ENCODE measurements at regions not wholly inside any gene's neighbourhood (a gene's known extent, or its start where the extent isn't known, plus 50 kb on each side); places are given as distances from the start of the nearest gene placed in this dataset.
A peak's percentile ranks its signal among the peaks of the same experiment; 100 is the strongest.

DNA sequence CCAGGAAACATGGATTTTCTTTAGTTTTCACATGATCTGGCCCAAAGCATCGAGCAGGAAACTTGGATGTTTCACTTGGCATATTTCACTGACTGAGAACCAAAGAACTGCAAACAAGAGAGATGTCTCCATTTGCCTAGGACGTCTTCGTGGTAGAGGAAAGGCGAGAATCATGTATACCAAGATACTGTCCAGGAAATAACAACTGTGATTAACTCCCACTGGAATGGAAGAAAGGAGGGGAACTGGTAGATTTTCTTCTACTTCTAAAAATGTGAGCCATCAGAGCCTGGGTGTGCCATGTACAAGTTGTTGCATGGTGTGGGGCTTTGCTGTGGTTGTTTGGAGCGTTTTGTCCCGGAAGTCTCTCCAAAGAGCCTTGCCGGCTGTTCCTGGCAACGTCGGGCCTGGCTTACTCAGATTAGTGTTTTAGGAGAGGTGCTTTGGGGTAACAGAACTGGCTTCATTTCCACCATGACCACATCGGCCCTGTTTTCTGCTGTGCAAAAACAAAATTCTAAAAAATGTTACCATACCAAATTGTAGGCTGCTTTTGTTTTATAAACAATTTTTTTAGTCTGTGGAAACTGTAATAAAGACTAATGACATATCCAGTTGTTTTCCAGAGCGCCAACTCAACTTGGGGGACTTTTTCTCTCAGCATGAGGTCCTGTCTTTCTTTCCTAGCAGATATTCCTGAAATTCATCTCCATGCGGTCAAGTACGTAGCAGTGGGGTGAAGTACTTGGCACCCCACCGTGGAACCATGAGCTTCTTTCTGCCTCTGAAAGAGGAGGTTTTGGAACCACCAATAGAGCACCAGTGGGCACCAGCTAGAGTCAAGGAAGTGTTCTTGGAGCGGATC, 118.3 kb downstream of the TM2D1 start:
- Histone ChIP-seq H3K27ac (replicated peaks in 1 of 4) (peak overlapping the region; percentile 25 to 73 (median 70)), H3K36me3 (no peaks in the 10 kb centered on the region), H3K4me1 (no peaks in the 10 kb centered on the region), H3K4me3 (no peak overlapping the region), H3K27me3 (no peaks in the 10 kb centered on the region), H3K9me3 (no peaks in the 10 kb centered on the region)
- TF ChIP-seq EP300 (IDR thresholded peaks at IDR 0.05) (no peak), POLR2A (IDR thresholded peaks at IDR 0.05; ENCODE audit: low read depth) (no peak), POLR2AphosphoS5 (IDR thresholded peaks at IDR 0.05) (peak in 1 of 2 donors; percentile 44)
- TF ChIP-seq, protein P1, sequence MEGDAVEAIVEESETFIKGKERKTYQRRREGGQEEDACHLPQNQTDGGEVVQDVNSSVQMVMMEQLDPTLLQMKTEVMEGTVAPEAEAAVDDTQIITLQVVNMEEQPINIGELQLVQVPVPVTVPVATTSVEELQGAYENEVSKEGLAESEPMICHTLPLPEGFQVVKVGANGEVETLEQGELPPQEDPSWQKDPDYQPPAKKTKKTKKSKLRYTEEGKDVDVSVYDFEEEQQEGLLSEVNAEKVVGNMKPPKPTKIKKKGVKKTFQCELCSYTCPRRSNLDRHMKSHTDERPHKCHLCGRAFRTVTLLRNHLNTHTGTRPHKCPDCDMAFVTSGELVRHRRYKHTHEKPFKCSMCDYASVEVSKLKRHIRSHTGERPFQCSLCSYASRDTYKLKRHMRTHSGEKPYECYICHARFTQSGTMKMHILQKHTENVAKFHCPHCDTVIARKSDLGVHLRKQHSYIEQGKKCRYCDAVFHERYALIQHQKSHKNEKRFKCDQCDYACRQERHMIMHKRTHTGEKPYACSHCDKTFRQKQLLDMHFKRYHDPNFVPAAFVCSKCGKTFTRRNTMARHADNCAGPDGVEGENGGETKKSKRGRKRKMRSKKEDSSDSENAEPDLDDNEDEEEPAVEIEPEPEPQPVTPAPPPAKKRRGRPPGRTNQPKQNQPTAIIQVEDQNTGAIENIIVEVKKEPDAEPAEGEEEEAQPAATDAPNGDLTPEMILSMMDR (IDR thresholded peaks at IDR 0.05), result no peak
- intact Hi-C loops (cut with DNase I), result no loop called here
- peak; percentile 94 for DNase-seq (ENCODE audit: extremely low spot score)
- WGBS, result 74% methylated on average over 15 of the region's 15 CpGs

DNA sequence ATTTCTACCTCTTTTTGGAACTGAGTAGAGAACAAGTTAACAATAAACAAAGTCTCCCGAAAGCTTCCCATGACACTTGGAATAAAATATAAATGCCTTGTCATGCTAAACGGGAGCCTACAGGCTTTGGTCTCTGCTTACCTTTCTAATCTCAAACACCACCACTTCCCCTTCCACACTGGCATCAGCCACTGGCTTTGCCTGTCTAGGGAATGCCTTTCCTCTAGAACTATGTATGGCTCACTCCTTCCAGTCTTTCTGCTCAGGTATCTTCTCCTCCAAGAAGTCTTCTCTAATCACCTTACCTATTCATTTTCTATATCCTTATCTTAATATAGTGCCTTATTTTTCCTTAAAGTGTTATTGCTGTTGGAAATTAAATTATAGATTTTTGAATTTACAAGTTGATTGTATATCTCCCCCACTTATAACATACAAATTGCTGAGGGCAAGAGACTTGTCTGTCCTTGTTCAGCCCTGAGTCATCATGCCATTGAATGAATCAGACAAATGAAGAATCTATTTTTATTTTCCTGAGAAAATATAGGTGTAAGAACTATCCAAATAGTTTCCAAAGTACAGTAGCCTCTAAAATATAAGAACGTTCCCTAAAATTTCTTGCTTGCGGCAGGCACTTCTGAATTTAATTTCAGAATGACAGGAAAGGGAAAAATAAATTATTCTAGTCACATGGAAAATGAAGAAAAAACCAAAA, 119.2 kb downstream of the TM2D1 start:
- TF ChIP-seq EP300 (IDR thresholded peaks at IDR 0.05), result no peak
- TF ChIP-seq POLR2A (IDR thresholded peaks at IDR 0.05; ENCODE audit: low read depth), result no peak
- no peak for TF ChIP-seq POLR2AphosphoS5 (IDR thresholded peaks at IDR 0.05)
- TF ChIP-seq, protein P1 (IDR thresholded peaks at IDR 0.05), result no peak
- peak; percentile 7 for DNase-seq (ENCODE audit: extremely low spot score)
- Histone ChIP-seq H3K27me3 (no peaks in the 10 kb centered on the region), H3K27ac (replicated peaks in 1 of 4) (peak overlapping the region; percentile 13 to 73 (median 38)), H3K36me3 (no peaks in the 10 kb centered on the region), H3K9me3 (no peaks in the 10 kb centered on the region), H3K4me3 (no peak overlapping the region), H3K4me1 (no peaks in the 10 kb centered on the region)
- 71% methylated on average over 4 of the region's 4 CpGs for WGBS
- intact Hi-C loops (cut with DNase I), result no loop called here

DNA sequence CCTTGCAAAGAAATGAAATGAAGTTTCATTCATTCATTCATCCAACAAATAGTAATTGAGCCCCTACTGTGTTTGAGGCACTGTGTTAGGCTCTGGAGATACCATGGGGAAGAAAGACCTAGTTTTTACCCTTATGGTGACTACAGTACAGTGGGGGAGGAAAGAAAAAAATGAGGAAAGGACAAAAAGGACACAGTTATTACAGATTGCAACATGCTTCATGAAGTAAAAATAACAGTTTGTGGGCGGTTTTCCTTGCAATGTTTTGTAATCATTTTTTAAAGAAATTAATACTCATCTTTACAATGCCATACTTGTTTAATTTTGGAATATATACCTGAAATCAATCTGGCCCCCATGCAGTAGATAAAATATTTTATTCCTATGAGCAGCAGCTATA, 120.3 kb downstream of the TM2D1 start:
- no peaks in the 10 kb centered on the region for H3K9me3 ChIP-seq
- no peaks in the 10 kb centered on the region for H3K36me3 ChIP-seq
- intact Hi-C loops (cut with DNase I), result no loop called here
- no peaks in the 10 kb centered on the region for H3K4me1 ChIP-seq
- peak overlapping the region in 1 of 4 donors; percentile 13 for H3K27ac ChIP-seq (replicated peaks in 1 of 4)
- 74% methylated on average over 1 of the region's 1 CpG for WGBS
- H3K27me3 ChIP-seq, result no peaks in the 10 kb centered on the region
- no peak for DNase-seq (ENCODE audit: extremely low spot score)
- no peak for TF ChIP-seq POLR2A (IDR thresholded peaks at IDR 0.05; ENCODE audit: low read depth)
- no peak overlapping the region for H3K4me3 ChIP-seq

DNA sequence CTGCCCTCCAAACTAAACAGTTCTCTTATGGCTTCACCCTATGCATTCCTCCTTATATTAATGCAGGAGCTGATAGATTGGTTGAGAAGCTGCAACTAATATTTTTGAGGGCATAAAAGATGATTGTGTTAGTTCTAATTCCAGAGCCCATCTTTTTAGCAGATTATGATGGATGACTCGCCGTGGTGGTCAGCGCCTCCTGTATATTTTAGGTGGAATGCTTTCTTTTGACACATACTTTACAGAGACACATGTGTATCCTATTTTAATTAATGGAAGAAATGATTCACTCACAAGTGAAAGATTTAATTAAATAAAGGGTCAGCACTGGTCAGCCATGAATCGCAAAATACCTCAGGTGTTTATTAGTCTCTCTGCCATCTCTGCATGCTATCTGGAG, 120.7 kb downstream of the TM2D1 start:
- H3K9me3 ChIP-seq, result no peaks in the 10 kb centered on the region
- intact Hi-C loops (cut with DNase I), result no loop called here
- H3K4me3 ChIP-seq, result no peak overlapping the region
- no peaks in the 10 kb centered on the region for H3K4me1 ChIP-seq
- TF ChIP-seq, protein P1 (IDR thresholded peaks at IDR 0.05), result no peak
- no peak for TF ChIP-seq EP300 (IDR thresholded peaks at IDR 0.05)
- no peak for TF ChIP-seq POLR2A (IDR thresholded peaks at IDR 0.05; ENCODE audit: low read depth)
- TF ChIP-seq POLR2AphosphoS5 (IDR thresholded peaks at IDR 0.05), result no peak
- WGBS, result 78% methylated on average over 4 of the region's 4 CpGs
- H3K36me3 ChIP-seq, result no peaks in the 10 kb centered on the region
- no peak overlapping the region for H3K27ac ChIP-seq (replicated peaks in 1 of 4)
- peak; percentile 72 for DNase-seq (ENCODE audit: extremely low spot score)
- H3K27me3 ChIP-seq, result no peaks in the 10 kb centered on the region

DNA sequence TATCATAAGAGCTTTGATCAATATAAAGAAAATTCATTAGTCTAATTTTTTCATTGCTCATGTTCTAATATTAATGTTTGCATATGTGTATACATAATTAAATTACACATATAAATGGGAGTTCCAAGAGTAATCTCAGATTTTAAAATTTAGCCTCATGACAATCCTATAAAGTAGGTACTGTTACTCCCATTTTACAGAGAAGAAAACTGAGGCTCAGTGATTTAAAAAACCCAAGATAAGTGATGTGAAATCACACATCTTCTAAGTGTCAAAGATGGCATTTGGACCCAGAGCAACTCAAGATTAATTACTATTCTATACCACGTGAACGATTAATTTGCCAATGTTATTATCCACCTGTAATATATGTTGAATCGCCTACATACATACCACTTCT, 122.3 kb downstream of the TM2D1 start:
- Histone ChIP-seq H3K27ac (replicated peaks in 1 of 4) (no peak overlapping the region), H3K36me3 (no peaks in the 10 kb centered on the region), H3K4me1 (no peaks in the 10 kb centered on the region), H3K27me3 (no peaks in the 10 kb centered on the region), H3K9me3 (no peaks in the 10 kb centered on the region), H3K4me3 (no peak overlapping the region)
- WGBS, result 61% methylated on average over 3 of the region's 3 CpGs
- no peak for DNase-seq (ENCODE audit: extremely low spot score)
- no peak for TF ChIP-seq POLR2AphosphoS5 (IDR thresholded peaks at IDR 0.05)
- no peak for TF ChIP-seq POLR2A (IDR thresholded peaks at IDR 0.05; ENCODE audit: low read depth)
- TF ChIP-seq EP300 (IDR thresholded peaks at IDR 0.05), result no peak
- TF ChIP-seq, protein P1 (IDR thresholded peaks at IDR 0.05), result no peak
- intact Hi-C loops (cut with DNase I), result no loop called here

All from esophagus muscularis mucosa (tissue), 4 donors.